ENCODE measurements at regions not wholly inside any gene's neighbourhood (a gene's known extent, or its start where the extent isn't known, plus 50 kb on each side); places are given as distances from the start of the nearest gene placed in this dataset.
A peak's percentile ranks its signal among the peaks of the same experiment; 100 is the strongest.
"Not testable (repeated sequence)": the region's sequence is repeated elsewhere in the genome, so short reads cannot be mapped to it uniquely, and the experiment has no call there.

- Mint-ChIP-seq H3K36me3 (peaks cover 2% of the 10 kb centered on the region), H3K27ac (no peak overlapping the region), H3K4me3 (no peak overlapping the region), H3K4me1 (no peaks in the 10 kb centered on the region), H3K9me3 (peaks cover 9% of the 10 kb centered on the region)
- DNase-seq (ENCODE audit: low spot score in 2 of 2), result no peak
- no peak for ATAC-seq
These were observed 232.4 kb downstream of the CALCRL start for GRCh38 chr2:187215532-187216240.

- ATAC-seq, result no peak
- Mint-ChIP-seq H3K4me1 (no peaks in the 10 kb centered on the region), H3K27ac (no peak overlapping the region), H3K9me3 (peaks cover 14% of the 10 kb centered on the region), H3K4me3 (no peak overlapping the region), H3K36me3 (no peaks in the 10 kb centered on the region)
- no peak for DNase-seq (ENCODE audit: low spot score in 2 of 2)
These were observed 233.7 kb downstream of the CALCRL start for GRCh38 chr2:187214306-187214705.

GRCh38 chr2:187213798-187214197 is 234.3 kb downstream of the CALCRL start:
- no peaks in the 10 kb centered on the region for H3K36me3 Mint-ChIP-seq
- ATAC-seq, result no peak
- peaks cover 14% of the 10 kb centered on the region for H3K9me3 Mint-ChIP-seq
- H3K4me1 Mint-ChIP-seq, result no peaks in the 10 kb centered on the region
- DNase-seq (ENCODE audit: low spot score in 2 of 2), result no peak
- H3K27ac Mint-ChIP-seq, result no peak overlapping the region
- no peak overlapping the region for H3K4me3 Mint-ChIP-seq

GRCh38 chr2:187210726-187211125 is 237.3 kb downstream of the CALCRL start:
- no peak overlapping the region for H3K27ac Mint-ChIP-seq
- ATAC-seq, result no peak
- no peak for DNase-seq (ENCODE audit: low spot score in 2 of 2)
- no peak overlapping the region for H3K4me3 Mint-ChIP-seq
- peaks cover 13% of the 10 kb centered on the region for H3K9me3 Mint-ChIP-seq
- H3K36me3 Mint-ChIP-seq, result no peaks in the 10 kb centered on the region
- no peaks in the 10 kb centered on the region for H3K4me1 Mint-ChIP-seq

- ATAC-seq (peak; percentile 19), DNase-seq (ENCODE audit: low spot score in 2 of 2) (no peak)
- Mint-ChIP-seq H3K4me3 (no peak overlapping the region), H3K27ac (no peak overlapping the region), H3K36me3 (no peaks in the 10 kb centered on the region), H3K9me3 (peaks cover 13% of the 10 kb centered on the region), H3K4me1 (no peaks in the 10 kb centered on the region)
These were observed 239.8 kb downstream of the CALCRL start for GRCh38 chr2:187208199-187208785.

GRCh38 chr2:187207126-187207525 is 240.9 kb downstream of the CALCRL start:
- no peak overlapping the region for H3K27ac Mint-ChIP-seq
- H3K9me3 Mint-ChIP-seq, result peaks cover 13% of the 10 kb centered on the region
- ATAC-seq (no peak), DNase-seq (ENCODE audit: low spot score in 2 of 2) (no peak)
- no peaks in the 10 kb centered on the region for H3K4me1 Mint-ChIP-seq
- no peak overlapping the region for H3K4me3 Mint-ChIP-seq
- no peaks in the 10 kb centered on the region for H3K36me3 Mint-ChIP-seq

GRCh38 chr2:187206471-187206870 is 241.6 kb downstream of the CALCRL start:
- DNase-seq (ENCODE audit: low spot score in 2 of 2) (no peak), ATAC-seq (no peak)
- H3K9me3 Mint-ChIP-seq, result peaks cover 9% of the 10 kb centered on the region
- H3K4me1 Mint-ChIP-seq, result no peaks in the 10 kb centered on the region
- no peak overlapping the region for H3K4me3 Mint-ChIP-seq
- no peaks in the 10 kb centered on the region for H3K36me3 Mint-ChIP-seq
- no peak overlapping the region for H3K27ac Mint-ChIP-seq

- no peak for ATAC-seq
These were observed 242.0 kb downstream of the CALCRL start for GRCh38 chr2:187206071-187206470.

GRCh38 chr2:187198136-187198535 is 249.9 kb downstream of the CALCRL start:
- Mint-ChIP-seq H3K9me3 (peaks cover 10% of the 10 kb centered on the region), H3K4me3 (no peak overlapping the region), H3K27ac (no peak overlapping the region), H3K4me1 (no peaks in the 10 kb centered on the region), H3K36me3 (no peaks in the 10 kb centered on the region)
- no peak for DNase-seq (ENCODE audit: low spot score in 2 of 2)
- no peak for ATAC-seq

More at GRCh38 chr2:187206071-187206470, 242.0 kb downstream of the CALCRL start:
- Mint-ChIP-seq H3K27ac (no peak overlapping the region), H3K36me3 (no peaks in the 10 kb centered on the region), H3K4me3 (no peak overlapping the region), H3K4me1 (no peaks in the 10 kb centered on the region), H3K9me3 (peaks cover 11% of the 10 kb centered on the region)
- DNase-seq (ENCODE audit: low spot score in 2 of 2), result no peak

- Mint-ChIP-seq H3K36me3 (no peaks in the 10 kb centered on the region), H3K9me3 (peaks cover 4% of the 10 kb centered on the region), H3K4me3 (no peak overlapping the region), H3K4me1 (no peaks in the 10 kb centered on the region), H3K27ac (no peak overlapping the region)
- DNase-seq (ENCODE audit: low spot score in 2 of 2) (no peak), ATAC-seq (no peak)
These were observed 254.0 kb downstream of the CALCRL start for GRCh38 chr2:187194049-187194448.

- Mint-ChIP-seq H3K9me3 (peaks cover 4% of the 10 kb centered on the region), H3K4me3 (no peak overlapping the region), H3K36me3 (no peaks in the 10 kb centered on the region), H3K27ac (no peak overlapping the region), H3K4me1 (no peaks in the 10 kb centered on the region)
- no peak for DNase-seq (ENCODE audit: low spot score in 2 of 2)
- ATAC-seq, result no peak
These were observed 259.0 kb downstream of the CALCRL start for GRCh38 chr2:187188783-187189631.

GRCh38 chr2:187187519-187187918 is 260.5 kb downstream of the CALCRL start:
- ATAC-seq (no peak), DNase-seq (ENCODE audit: low spot score in 2 of 2) (no peak)
- H3K4me1 Mint-ChIP-seq, result no peaks in the 10 kb centered on the region
- H3K27ac Mint-ChIP-seq, result no peak overlapping the region
- peaks cover 4% of the 10 kb centered on the region for H3K9me3 Mint-ChIP-seq
- no peaks in the 10 kb centered on the region for H3K36me3 Mint-ChIP-seq
- H3K4me3 Mint-ChIP-seq, result no peak overlapping the region

GRCh38 chr2:187180529-187180928 is 267.5 kb downstream of the CALCRL start:
- DNase-seq (ENCODE audit: low spot score in 2 of 2), result no peak
- H3K4me1 Mint-ChIP-seq, result no peaks in the 10 kb centered on the region
- peaks cover 6% of the 10 kb centered on the region for H3K9me3 Mint-ChIP-seq
- H3K4me3 Mint-ChIP-seq, result no peak overlapping the region
- no peak overlapping the region for H3K27ac Mint-ChIP-seq
- ATAC-seq, result no peak
- no peaks in the 10 kb centered on the region for H3K36me3 Mint-ChIP-seq

GRCh38 chr2:187178876-187179275 is 269.2 kb downstream of the CALCRL start:
- H3K36me3 Mint-ChIP-seq; ATAC-seq; H3K4me3 Mint-ChIP-seq; H3K9me3 Mint-ChIP-seq; H3K27ac Mint-ChIP-seq; DNase-seq (ENCODE audit: low spot score in 2 of 2); H3K4me1 Mint-ChIP-seq: not testable (repeated sequence)

- Mint-ChIP-seq H3K27ac (no peak overlapping the region), H3K9me3 (peaks cover 6% of the 10 kb centered on the region), H3K4me3 (no peak overlapping the region), H3K4me1 (no peaks in the 10 kb centered on the region), H3K36me3 (no peaks in the 10 kb centered on the region)
- no peak for DNase-seq (ENCODE audit: low spot score in 2 of 2)
- no peak for ATAC-seq
These were observed 270.8 kb downstream of the CALCRL start for GRCh38 chr2:187177253-187177652.

GRCh38 chr2:187174582-187174981 is 273.5 kb downstream of the CALCRL start:
- DNase-seq (ENCODE audit: low spot score in 2 of 2) (no peak), ATAC-seq (no peak)
- Mint-ChIP-seq H3K36me3 (no peaks in the 10 kb centered on the region), H3K4me1 (no peaks in the 10 kb centered on the region), H3K9me3 (peaks cover 8% of the 10 kb centered on the region), H3K4me3 (no peak overlapping the region), H3K27ac (no peak overlapping the region)
